Mucosa of stomach (tissue), 1 donor: ENCODE measurements at regions not wholly inside any gene's neighbourhood (a gene's known extent, or its start where the extent isn't known, plus 50 kb on each side); places are given as distances from the start of the nearest gene placed in this dataset.

Experiments used
- H3K27me3 ChIP-seq: one replicate; pipeline ENCODE4 v1.7.0; 2013; ENCODE audit warnings: mild to moderate bottlenecking, low read length; ENCODE audit not compliant: control insufficient read depth, insufficient read depth
- H3K36me3 ChIP-seq: one replicate; pipeline ENCODE4 v1.7.0; 2013; ENCODE audit warnings: low read length; ENCODE audit not compliant: control insufficient read depth, insufficient read depth
- H3K4me1 ChIP-seq: one replicate; pipeline ENCODE4 v1.7.0; 2013; ENCODE audit warnings: mild to moderate bottlenecking, low read length; ENCODE audit not compliant: control insufficient read depth, insufficient read depth
- H3K4me3 ChIP-seq: one replicate; pipeline ENCODE4 v1.7.0; 2013; ENCODE audit warnings: low read length
- H3K9ac ChIP-seq: one replicate; pipeline ENCODE4 v1.7.0; 2013; ENCODE audit warnings: mild to moderate bottlenecking, low read length, moderate library complexity
- H3K9me3 ChIP-seq: one replicate; pipeline ENCODE4 v1.7.0; 2013; ENCODE audit warnings: mild to moderate bottlenecking, low read length, moderate library complexity; ENCODE audit not compliant: control insufficient read depth
- donor health status: Pancreatic carcinoma.

DNA sequence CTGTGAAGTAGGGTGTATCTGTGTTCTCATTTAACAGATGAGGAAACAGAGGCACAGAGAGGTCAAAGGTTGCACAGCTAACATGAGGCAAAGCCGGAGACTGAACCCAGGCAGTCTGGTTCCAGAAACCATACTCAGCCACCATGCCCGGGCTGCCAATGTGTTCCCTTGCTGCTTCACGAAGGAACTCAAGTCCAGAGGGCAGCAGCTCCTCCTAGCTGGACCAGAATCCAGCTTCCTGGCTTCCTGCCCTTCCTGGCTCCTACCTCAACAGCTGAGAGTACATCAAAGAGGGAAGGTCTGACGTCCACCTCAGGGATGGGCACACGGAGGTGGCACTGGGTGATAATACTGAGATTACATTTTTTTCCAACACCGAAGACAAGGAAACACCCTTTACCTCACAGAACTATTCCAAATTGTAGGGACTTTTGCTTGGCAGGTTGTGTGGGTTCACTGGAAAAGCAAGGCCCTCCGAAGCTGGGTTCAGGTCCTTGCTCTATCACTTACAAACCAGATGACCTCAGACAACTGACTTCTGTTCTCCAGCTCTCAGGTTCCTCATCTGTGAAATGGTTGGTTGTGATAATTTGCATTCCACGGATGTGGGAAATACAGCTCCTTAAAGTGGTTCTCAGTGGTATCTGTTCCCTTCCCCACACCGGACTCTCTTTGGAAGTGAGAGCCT, 154.1 kb upstream of the ZMIZ1 start:
- H3K9me3 ChIP-seq, result no peaks in the 10 kb centered on the region
- no peaks in the 10 kb centered on the region for H3K36me3 ChIP-seq
- peaks cover 27% of the 10 kb centered on the region for H3K4me1 ChIP-seq
- H3K4me3 ChIP-seq, result no peak overlapping the region
- H3K27me3 ChIP-seq, result no peaks in the 10 kb centered on the region
- no peak overlapping the region for H3K9ac ChIP-seq

DNA sequence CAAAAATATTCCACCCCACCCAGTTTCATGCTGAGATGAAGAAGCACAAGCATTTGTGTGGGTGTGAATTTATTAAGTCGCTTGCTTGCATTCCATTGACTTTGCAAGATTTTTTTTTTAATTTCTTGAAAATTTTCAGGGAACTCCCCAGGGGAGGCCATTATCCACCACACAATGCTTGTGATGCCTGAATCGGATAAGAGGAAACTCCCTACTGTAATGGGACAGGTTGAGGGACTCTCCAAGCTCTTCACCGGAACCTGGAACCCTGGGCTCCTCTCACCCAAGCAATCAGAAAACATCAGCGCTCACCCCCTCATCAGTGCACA, 153.6 kb upstream of the ZMIZ1 start:
- H3K4me3 ChIP-seq, result no peak overlapping the region
- H3K9me3 ChIP-seq, result no peaks in the 10 kb centered on the region
- H3K4me1 ChIP-seq, result peaks cover 27% of the 10 kb centered on the region
- H3K9ac ChIP-seq, result no peak overlapping the region
- no peaks in the 10 kb centered on the region for H3K36me3 ChIP-seq
- H3K27me3 ChIP-seq, result no peaks in the 10 kb centered on the region

DNA sequence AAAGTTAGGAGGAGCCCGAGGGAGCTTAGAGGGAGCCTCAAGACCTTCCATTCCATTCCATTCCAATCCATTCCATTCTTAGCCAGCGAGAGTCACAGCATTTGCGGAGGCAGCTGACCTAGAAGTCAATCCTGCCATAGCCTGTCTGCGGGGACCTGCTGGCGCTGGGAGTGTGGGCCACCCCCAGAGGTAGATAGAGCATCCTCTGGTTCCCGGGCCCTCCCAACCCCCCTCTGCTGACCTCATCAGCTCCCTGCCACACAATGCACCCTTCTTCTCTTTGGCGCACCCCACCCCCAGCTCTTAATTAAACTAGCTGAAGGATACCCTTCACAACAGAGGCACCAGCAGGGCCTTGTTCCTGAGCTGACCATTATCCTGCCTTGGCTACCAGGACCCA, 152.5 kb upstream of the ZMIZ1 start:
- Histone ChIP-seq H3K36me3 (no peaks in the 10 kb centered on the region), H3K4me1 (peaks cover 26% of the 10 kb centered on the region), H3K9me3 (no peaks in the 10 kb centered on the region), H3K27me3 (no peaks in the 10 kb centered on the region), H3K9ac (no peak overlapping the region), H3K4me3 (no peak overlapping the region)

DNA sequence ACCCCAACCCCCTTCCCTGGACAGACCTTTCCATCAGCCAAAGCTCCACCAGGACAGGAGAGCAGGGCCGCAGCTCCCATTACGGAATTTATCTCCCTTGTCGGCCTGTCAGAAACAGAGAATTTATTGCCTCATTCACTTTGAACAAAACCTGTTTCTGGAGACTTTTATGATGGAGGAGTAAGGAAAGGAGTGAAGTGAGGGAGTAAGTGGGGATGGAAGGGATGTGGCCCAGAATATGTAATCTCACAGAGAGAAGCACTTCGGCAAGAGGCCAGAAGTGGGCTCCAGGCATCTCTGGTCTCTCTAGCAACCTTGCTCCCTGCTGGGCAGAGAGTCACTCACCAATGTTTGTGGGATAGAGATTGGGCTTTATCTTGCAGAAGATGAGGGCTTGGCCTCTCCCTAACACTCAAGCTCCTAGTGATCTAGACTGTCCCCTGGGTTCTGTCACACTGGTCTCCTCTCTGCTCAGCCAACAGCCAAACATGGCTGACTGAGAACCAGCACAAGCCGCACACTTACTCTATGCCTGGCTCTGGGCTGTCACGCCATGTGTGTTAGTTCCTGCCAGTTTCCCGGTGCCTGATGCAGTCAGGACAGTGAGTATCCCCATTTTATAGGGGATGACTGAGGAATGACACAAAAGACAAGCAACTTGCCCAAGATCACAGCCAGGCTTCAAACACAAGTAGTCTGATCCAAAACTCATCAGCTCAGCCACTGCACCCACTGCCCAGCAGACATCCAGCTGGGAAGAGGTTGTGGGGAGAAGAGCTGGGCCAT, 149.4 kb upstream of the ZMIZ1 start:
- Histone ChIP-seq H3K9ac (no peak overlapping the region), H3K4me1 (peaks cover 3% of the 10 kb centered on the region), H3K27me3 (no peaks in the 10 kb centered on the region), H3K4me3 (no peak overlapping the region), H3K9me3 (no peaks in the 10 kb centered on the region), H3K36me3 (no peaks in the 10 kb centered on the region)

DNA sequence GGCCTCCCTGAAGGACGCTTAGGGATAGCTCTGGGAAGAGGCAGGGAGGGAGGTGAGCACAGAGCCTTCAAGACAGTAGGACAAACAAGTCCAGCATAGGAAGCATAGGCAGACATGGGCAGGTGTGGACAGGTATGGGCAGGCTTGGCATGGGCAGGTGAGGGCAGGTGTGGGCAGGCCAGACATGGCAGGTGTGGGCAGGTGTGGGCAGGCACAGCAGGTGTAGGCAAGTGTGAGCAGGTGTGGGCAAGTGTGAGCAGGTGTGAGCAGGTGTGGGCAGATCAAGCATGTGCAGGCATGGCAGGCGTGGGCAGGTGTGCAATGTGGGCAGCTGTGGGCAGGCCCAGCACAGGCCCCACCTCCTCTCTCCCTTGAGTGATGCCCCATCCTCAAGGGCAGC, 148.8 kb upstream of the ZMIZ1 start:
- H3K4me1 ChIP-seq, result no peaks in the 10 kb centered on the region
- H3K4me3 ChIP-seq, result no peak overlapping the region
- no peaks in the 10 kb centered on the region for H3K27me3 ChIP-seq
- H3K9me3 ChIP-seq, result no peaks in the 10 kb centered on the region
- H3K9ac ChIP-seq, result no peak overlapping the region
- H3K36me3 ChIP-seq, result no peaks in the 10 kb centered on the region

DNA sequence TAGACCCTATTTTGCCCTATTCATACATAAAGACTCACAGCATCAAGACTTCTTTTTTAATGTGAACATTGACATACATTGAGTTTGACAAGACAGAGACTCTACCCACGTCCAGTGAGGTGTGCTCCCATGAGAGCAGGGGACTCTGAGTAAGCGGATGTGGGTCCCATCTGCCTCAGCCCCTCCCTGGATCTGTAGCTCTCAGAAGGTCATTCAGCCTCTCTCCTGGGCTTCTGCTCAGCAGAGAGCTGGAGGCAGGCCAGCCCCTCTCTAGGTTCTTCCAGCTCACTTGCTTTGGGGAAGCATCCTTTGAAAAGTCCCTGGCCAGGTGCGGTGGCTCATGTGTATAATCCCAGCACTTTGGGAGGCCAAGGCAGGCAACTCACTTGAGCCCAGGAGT, 146.9 kb upstream of the ZMIZ1 start:
- peaks cover 3% of the 10 kb centered on the region for H3K4me1 ChIP-seq
- no peaks in the 10 kb centered on the region for H3K36me3 ChIP-seq
- no peaks in the 10 kb centered on the region for H3K27me3 ChIP-seq
- H3K4me3 ChIP-seq, result no peak overlapping the region
- H3K9ac ChIP-seq, result no peak overlapping the region
- H3K9me3 ChIP-seq, result no peaks in the 10 kb centered on the region

DNA sequence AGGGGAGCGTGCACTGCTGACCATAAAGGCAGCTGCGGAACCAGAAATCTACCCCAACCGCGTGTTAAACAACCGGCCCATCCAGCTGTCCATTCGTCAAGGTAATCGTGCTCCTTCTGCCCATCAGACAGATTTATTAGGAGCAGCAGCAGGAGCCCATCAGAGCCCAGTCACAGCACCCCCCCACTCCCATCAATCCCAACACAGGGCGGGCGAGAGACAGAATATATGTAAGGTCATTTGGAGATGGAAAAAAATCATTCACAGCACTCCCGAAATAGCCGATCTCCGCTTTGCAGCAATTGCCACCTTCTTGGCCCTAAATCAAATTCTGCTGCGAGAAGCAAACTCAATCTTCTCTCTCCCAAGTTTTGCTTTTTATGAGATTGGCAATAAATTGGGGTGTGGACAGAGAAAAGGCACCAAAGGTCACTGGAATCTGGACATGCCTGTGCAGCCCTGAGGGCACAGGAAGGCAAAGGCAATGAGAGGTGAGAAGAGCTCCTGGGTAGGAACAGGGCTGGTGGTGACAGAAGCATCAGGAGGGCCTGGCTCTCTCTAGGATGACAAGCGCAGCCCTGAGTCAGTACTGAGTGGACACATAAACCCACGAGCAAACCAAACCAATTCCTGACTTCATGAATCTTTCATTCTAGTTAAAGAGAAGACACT, 145.0 kb upstream of the ZMIZ1 start:
- Histone ChIP-seq H3K4me3 (no peak overlapping the region), H3K9me3 (no peaks in the 10 kb centered on the region), H3K27me3 (no peaks in the 10 kb centered on the region), H3K4me1 (peaks cover 3% of the 10 kb centered on the region), H3K9ac (no peak overlapping the region), H3K36me3 (no peaks in the 10 kb centered on the region)

DNA sequence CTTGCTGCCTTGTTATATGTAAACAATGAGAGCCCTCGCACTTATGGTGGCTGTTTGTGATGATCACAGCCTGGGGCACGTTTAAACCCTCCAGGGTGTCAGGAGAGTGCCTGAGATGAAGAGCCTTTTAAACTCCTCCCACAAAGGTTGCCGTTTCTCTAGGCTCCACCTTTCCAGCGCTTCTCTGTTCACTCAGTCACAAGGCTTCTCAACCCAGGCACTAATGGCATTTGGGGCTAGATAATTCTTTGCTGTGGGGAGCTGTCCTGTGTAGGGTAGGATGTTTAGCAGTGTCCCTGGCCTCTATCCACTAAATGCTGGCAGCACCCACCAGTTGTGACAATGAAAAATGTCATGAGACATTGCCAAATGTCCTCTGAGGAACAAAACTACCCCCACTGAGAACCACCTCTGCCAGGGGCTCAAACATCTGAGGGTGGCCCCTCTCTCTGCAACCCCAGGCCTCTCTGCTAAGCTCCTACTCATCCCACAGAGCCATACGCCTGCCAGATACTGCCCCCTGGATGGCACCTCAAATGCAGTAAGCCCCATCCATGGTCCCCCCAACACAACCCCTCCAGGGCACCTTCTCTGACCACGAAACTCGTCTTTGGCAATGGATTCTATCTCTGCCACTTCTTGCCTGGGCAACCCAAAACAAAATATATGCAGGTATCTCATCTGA, 144.3 kb upstream of the ZMIZ1 start:
- Histone ChIP-seq H3K9me3 (no peaks in the 10 kb centered on the region), H3K9ac (no peak overlapping the region), H3K4me1 (peaks cover 3% of the 10 kb centered on the region), H3K27me3 (no peaks in the 10 kb centered on the region), H3K36me3 (no peaks in the 10 kb centered on the region), H3K4me3 (no peak overlapping the region)

DNA sequence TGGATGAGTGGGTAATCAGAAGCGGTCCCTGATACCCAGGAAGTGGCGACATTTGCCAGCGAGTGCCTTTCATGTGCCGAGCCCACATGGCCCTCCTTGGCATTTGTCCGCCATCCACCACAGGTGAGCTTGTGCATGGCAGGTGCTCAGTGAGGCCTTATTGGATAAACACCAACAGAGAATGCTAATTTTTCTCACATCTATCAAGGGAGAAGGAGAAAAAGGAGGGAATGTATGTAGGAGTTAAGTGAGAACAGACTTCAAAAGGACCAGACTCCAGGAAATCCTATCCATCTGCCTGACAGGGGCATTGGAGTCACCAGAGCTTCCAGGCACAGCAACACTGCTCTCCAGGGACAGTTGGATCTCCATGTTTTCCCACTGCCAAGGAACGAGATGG, 143.5 kb upstream of the ZMIZ1 start:
- no peaks in the 10 kb centered on the region for H3K27me3 ChIP-seq
- no peaks in the 10 kb centered on the region for H3K36me3 ChIP-seq
- H3K9me3 ChIP-seq, result no peaks in the 10 kb centered on the region
- no peak overlapping the region for H3K4me3 ChIP-seq
- H3K4me1 ChIP-seq, result peaks cover 3% of the 10 kb centered on the region
- no peak overlapping the region for H3K9ac ChIP-seq

DNA sequence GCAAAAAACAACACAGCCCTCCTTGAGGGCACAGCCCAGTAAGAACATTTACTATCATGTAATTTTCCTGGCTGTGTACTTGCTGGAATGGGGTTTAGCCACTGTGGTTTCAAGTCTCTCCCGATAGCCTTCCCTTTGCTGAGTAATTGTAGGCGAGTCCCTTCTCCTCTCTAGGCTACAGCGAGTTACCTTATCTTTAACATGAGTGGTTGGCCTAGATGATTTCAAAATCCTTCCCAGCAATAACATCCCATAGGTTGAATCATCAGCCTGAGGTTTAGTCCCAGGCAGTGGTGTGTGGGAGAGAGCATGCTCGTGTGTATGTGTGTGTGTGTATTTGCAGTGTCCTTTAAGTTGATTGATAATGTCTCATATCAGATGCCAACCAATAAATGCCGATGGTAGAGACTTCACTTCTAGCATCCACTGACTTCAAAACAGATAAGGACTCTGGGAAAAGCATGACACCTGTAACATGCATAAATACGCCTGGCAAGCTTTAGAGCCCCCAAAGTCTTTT, 142.9 kb upstream of the ZMIZ1 start:
- H3K9ac ChIP-seq, result no peak overlapping the region

DNA sequence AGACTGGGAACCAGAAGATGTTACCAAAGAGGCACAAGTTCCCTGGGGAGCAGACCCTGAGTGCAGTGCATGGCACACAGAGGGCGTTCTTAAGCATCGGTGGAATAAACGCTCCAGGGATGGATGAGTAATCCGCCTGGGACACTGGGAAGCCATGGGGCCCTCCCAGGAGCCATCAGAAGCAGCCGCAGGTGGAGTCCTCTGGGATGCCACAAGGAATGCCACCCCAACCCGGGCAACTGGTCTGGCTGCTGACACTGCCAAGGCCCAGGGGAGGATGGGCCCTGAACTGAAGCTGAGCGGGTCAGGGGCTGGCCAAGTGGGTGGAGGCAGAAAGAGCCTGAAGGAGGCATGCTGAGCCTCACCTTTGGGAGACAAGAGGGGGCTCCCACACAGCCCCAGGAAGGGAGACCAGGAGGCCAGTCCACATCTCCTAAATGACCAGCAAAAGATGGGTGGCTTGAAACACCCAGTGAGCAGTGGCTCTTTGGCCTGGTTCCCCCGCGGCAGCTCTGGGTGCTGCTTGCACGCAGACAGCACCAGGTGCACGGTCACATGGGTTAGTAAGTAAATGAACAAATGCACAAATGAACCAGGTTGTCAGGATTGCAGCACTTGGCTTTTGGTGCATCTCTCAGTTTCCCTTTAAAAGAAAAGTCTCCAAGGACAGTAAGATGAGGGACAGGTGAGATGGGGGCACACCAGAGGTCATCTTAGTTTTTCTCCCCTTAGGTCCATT, 141.3 kb upstream of the ZMIZ1 start:
- peaks cover 9% of the 10 kb centered on the region for H3K4me1 ChIP-seq
- H3K4me3 ChIP-seq, result no peak overlapping the region
- H3K36me3 ChIP-seq, result no peaks in the 10 kb centered on the region
- no peaks in the 10 kb centered on the region for H3K9me3 ChIP-seq
- H3K27me3 ChIP-seq, result peaks cover 2% of the 10 kb centered on the region
- no peak overlapping the region for H3K9ac ChIP-seq

More for the DNA sequence above, 142.9 kb upstream of the ZMIZ1 start:
- H3K9me3 ChIP-seq, result no peaks in the 10 kb centered on the region
- no peaks in the 10 kb centered on the region for H3K27me3 ChIP-seq
- H3K4me1 ChIP-seq, result peaks cover 3% of the 10 kb centered on the region
- no peaks in the 10 kb centered on the region for H3K36me3 ChIP-seq
- H3K4me3 ChIP-seq, result no peak overlapping the region
